ENCODE measurements at regions not wholly inside any gene's neighbourhood (a gene's known extent, or its start where the extent isn't known, plus 50 kb on each side); places are given as distances from the start of the nearest gene placed in this dataset.

- TF ChIP-seq CTCF (IDR thresholded peaks at IDR 0.05 in 4 of 5, conservative IDR thresholded peaks at IDR 0.05 in 1 of 5), result no peak
- no peak for TF ChIP-seq POLR2A (IDR thresholded peaks at IDR 0.05)
These were observed 457.8 kb downstream of the PTPRC start for GRCh38 chr1:199096591-199096990.

Measured in gastrocnemius medialis (tissue), 4 donors.